Fibroblast of villous mesenchyme (primary cell): ENCODE measurements at regions not wholly inside any gene's neighbourhood (a gene's known extent, or its start where the extent isn't known, plus 50 kb on each side); places are given as distances from the start of the nearest gene placed in this dataset.

Experiments used
- DNase-seq: peaks from one replicate; pipeline ENCODE4 v3.0.0-alpha.2; 2010; ENCODE audit warnings: low read depth
- H3K4me3 ChIP-seq: 2 replicates; pipeline ENCODE4 v1.5.1; 2011; ENCODE audit warnings: low read depth, mild to moderate bottlenecking, low read length
- CTCF ChIP-seq: IDR thresholded peaks from 2 replicates; pipeline ENCODE4 v1.5.1; 2012; ENCODE audit warnings: low read depth, mild to moderate bottlenecking, low read length; ENCODE audit not compliant: insufficient read depth

GRCh38 chr10:25707572-25707971 lies 226.5 kb upstream of the MYO3A start:
- DNase-seq: no peak
- no peak overlapping the region for H3K4me3 ChIP-seq
- TF ChIP-seq CTCF: no peak

- no peak for TF ChIP-seq CTCF
- no peak overlapping the region for H3K4me3 ChIP-seq
Measured at GRCh38 chr10:25707976-25708671, 225.9 kb upstream of the MYO3A start.

DNA sequence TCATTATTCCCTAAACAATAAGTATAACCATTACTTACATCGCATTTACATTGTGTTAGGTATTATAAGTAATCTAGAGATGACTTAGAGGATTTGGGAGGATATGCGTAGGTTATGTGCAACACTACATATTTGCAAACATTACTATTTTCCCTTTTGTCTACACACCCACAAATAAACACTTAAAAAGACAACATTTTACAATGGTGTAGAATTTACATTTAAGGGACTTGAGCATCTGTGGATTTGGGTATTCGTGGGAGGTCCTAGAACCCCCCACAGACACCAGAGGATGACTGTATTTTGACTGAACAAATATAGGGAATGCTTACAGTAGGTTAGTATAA lies 220.2 kb upstream of the MYO3A start:
- TF ChIP-seq CTCF: no peak
- DNase-seq: no peak
- H3K4me3 ChIP-seq: no peak overlapping the region

More at GRCh38 chr10:25707976-25708671, 225.9 kb upstream of the MYO3A start:
- DNase-seq: no peak

DNA sequence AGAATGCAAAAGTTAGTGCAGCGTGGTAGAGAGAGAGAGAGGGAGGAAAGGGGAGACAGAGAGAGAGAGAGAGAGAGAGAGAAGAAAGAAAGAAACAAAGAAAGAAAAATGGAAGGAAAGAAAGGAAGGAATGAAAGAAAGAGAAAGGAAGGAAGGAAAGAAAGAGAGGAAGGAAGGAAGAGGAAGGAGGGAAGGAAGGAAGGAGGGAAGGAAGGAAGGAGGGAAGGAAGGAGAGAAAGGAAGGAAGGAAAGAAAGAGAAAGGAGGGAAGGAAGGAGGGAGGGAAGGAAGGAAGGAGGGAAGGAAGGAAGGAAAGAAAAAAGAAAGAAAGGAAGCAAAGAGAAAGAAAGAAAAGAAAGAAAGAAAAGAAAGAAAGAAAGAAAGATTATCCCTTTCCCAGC lies 209.8 kb upstream of the MYO3A start:
- no peak for TF ChIP-seq CTCF
- no peak for DNase-seq
- no peak overlapping the region for H3K4me3 ChIP-seq

DNA sequence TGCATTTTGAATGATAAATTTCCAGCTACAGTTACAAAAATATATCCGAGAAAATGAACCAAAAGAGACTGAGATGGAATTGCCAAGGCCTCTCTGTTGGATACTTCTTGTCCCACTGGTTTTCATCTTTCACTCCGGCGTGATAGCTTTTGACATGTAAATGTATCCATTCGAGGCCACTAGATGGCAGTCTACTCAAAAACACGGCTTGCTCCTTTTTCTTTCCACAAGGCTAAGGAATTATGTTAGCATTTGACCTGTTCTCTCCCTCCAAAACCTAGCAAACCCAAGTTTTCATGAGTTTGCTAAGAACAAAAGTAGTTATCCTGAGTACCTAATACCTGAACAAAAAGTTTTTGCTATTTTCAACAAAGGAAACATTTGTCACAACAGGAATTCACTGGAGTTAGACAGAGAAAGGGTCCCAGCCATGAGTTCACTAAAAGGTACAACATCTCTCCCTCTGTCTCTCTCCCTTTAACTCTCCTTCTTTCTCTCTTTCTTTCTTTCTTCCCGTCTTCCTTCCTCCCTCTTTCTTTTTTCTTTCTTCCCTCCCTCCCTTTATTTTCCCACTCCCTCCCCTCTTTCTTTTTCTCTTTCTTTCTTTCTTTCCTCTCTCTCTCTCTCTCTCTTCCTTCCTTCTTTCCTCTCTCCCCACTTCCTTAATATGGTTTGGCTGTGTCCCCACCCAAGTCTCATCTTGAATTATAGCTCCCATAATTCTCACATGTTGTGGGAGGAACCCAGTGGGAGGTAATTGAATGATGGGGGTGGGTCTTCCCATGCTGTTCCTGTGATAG lies 207.9 kb upstream of the MYO3A start:
- H3K4me3 ChIP-seq: no peak overlapping the region
- DNase-seq: peak; percentile 50
- peak; percentile 71 for TF ChIP-seq CTCF

DNA sequence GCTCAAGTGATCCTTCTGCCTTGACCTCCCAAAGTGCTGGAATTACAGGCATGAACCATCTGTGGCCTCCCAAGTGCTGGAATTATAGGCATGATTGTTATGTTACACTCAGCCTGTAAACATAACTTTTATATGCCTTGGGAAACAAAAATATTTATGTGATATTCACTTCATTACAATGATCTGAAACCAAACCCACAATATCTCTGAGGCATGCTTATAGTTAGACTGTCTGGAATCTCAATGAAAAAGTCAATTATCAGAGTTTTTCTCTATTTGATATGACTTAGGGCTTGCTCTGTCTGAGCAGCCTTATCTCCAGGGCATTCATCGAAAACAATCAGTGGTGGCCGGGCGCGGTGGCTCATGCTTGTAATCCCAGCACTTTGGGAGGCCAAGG lies 195.3 kb upstream of the MYO3A start:
- DNase-seq: no peak
- TF ChIP-seq CTCF: no peak
- no peak overlapping the region for H3K4me3 ChIP-seq

- no peak for DNase-seq
- TF ChIP-seq CTCF: no peak
- no peak overlapping the region for H3K4me3 ChIP-seq
Measured at GRCh38 chr10:25743832-25744231, 190.2 kb upstream of the MYO3A start.
